GM21390 (cell line): ENCODE measurements at regions not wholly inside any gene's neighbourhood (a gene's known extent, or its start where the extent isn't known, plus 50 kb on each side); places are given as distances from the start of the nearest gene placed in this dataset.
"Not testable (repeated sequence)": the region's sequence is repeated elsewhere in the genome, so short reads cannot be mapped to it uniquely, and the experiment has no call there.

ENCODE experiments used
- ATAC-seq: cut with Tn5 transposase; IDR thresholded peaks from one replicate; pipeline ENCODE4 v1.9.1; 2021; ENCODE audit not compliant: unreplicated experiment

DNA sequence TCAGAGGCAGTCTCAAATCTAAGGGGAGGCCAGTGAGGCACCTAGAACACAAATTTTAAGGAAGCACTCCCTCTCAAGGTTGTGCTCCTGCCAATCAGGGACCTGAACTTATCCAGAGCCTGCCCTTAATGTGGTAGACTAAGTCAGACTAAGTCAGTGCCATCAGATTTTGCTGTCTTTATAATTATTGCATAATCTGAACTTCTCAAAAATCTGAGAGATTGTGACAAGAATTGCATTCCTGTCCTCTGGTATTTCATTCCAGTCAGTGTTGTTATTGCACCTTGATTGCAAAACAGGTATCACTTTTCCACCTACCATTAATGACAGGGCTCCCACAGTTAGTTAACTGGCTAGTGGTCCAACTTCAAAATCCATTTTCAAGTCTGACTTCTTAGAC is 197.1 kb upstream of the HCN1 start:
- ATAC-seq: no peak

DNA sequence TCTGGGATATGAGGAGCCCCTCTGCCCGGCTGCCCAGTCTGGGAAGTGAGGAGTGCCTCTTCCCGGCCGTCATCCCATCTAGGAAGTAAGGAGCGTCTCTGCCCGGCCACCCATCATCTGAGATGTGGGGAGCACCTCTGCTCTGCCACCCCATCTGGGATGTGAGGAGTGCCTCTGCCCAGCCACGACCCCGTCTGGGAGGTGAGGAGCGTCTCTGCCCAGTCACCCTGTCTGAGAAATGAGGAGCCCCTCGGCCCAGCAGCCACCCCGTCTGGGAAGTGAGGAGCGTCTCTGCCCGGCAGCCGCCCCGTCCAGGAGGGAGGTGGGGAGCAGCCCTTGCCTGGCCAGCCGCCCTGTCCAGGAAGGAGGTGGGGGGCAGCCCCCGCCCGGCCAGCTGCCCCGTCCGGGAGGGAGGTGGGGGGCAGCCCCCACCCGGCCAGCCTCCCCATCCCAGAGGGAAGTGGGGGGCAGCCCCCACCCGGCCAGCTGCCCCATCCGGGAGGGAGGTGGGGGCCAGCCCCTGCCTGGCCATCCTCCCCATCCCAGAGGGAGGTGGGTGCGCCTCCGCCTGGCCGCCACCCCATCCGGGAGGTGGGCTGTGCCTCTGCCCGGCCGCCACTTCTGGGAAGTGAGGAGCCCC is 194.4 kb upstream of the HCN1 start:
- not testable (repeated sequence) for ATAC-seq

DNA sequence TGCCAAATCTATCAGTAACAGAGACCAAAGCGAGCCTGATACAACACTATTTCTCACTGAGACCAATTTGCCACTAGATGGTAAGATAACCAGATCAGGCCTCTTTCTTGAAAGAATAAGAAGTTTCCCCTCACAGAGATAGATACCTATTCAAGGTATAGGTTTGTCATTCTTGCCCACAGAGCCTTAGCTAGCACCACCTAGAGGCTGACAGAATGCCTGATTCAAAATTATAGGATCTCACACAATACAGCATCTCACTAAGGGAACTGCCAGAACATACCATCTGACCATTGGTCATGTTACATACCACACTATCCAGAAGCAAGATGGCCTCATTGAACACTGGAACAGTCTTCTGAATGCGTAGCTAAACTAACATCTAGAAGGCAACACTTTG is 166.6 kb upstream of the HCN1 start:
- ATAC-seq: no peak

DNA sequence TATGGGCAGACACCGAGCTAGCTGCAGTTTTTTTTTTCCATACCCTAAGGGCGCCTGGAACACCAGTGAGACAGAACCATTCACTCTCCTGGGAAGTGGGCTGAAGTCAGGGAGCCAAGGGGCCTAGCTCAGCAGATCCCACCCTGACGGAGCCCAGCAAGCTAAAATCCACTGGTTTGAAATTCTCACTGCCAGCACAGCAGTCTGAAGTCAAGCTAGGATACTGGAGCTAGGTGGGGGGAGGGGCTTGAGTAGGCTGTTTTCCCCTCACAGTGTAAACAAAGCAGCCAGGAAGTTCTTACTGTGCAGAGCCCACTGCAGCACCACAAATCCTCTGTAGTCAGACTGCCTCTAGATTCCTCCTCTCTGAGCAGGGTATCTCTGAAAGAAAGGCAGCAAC is 151.7 kb upstream of the HCN1 start:
- no peak for ATAC-seq

DNA sequence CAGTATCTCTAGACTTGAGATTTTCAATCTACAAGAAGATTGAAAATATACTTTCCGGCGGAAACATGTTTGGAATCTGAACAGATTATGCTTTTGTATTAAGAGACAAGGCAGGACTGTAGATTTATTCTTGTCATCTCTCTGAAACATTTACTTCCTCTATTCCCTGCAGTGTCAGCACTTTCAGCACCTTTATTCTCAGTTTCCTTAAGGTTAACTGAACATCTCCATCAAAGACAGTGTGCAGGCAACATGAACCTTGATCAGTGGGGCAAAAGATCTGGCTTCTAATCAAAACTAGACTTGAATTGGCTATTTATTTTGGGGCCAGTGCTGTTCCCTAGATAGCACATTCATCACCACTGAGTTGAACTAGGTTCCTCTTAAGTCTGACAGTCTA is 129.9 kb upstream of the HCN1 start:
- no peak for ATAC-seq

DNA sequence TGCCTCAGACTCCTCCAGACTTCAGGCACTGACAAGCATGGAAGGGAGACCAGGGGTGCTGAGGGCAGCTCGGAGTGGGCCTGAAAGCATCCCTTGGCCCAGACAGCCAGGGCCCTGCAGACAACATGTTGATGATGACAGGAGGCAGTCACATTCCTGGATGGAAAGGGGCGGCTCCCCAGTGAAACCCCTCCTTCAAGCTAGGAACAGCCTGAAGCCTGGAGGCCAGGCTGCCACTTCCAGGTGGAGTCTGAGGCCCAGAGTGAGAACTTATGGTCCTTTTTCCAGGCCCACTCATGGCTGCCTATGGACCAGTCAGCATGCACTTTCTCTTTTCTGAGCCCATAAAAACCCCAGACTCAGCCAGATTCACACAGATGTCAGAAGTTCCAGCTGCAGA is 104.2 kb upstream of the HCN1 start:
- no peak for ATAC-seq

DNA sequence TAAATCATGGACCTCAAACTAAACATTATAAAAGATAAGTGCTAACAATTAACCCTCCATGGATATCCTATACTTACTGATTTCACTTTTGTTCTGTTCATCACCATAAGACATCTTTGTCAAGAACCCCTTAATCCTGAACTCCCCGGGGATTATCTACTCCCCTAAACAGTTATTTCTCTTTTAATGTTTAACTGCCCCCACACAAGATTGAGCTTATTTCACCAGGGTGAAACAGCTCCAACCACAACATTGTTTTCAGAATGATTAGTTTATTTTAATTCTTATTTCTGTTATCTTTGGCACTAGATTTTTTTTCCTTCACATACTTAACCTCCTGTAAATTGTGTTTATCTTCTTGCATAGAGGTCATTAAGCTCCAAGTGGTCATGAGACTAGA is 103.2 kb upstream of the HCN1 start:
- ATAC-seq: no peak

DNA sequence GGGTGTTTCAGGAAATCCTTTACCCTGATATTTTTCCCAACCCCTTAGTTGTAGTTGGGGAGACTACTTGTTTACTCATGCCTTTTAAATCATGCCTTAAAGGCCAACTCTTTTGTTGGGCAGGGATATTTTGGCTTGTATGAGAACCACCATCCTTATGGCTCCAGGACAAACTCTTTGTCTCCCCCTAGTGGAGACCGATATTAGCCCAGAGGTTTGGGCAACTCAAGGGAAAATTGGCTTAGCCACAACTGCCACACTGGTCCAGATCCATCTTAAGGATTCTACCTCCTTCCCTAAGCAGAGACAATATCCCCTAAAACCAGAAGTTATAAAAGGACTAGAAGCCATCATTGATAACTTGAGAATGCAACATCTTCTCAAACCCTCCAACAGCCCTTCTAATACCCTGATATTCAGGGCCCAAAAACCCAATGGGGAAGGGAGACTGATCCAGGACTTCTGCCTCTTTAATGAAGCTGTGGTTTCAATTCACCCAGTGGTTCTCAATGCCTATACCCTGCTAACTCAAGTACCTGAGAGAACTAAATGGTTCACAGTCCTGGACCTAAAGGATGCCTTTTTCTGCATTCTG is 100.9 kb upstream of the HCN1 start:
- ATAC-seq: no peak

DNA sequence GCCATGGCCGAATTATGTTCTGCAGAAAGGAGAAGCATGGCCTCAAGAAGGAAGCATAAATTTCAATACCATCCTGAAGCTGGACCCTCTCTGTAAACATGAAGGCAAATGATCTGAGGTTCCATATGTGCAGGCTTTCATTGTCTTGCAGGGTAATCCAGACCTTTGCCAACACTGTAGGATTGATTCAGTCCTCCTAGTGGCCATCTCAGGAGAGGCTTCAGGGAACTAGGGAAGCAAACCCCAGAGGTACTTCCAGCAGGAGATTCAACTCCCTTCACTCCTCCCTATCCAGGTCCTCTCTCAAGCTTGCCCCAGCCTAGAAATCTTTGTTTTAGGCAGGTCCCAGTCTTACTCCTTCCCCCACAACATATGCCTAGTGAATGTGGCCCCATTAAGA is 99.3 kb upstream of the HCN1 start:
- no peak for ATAC-seq

DNA sequence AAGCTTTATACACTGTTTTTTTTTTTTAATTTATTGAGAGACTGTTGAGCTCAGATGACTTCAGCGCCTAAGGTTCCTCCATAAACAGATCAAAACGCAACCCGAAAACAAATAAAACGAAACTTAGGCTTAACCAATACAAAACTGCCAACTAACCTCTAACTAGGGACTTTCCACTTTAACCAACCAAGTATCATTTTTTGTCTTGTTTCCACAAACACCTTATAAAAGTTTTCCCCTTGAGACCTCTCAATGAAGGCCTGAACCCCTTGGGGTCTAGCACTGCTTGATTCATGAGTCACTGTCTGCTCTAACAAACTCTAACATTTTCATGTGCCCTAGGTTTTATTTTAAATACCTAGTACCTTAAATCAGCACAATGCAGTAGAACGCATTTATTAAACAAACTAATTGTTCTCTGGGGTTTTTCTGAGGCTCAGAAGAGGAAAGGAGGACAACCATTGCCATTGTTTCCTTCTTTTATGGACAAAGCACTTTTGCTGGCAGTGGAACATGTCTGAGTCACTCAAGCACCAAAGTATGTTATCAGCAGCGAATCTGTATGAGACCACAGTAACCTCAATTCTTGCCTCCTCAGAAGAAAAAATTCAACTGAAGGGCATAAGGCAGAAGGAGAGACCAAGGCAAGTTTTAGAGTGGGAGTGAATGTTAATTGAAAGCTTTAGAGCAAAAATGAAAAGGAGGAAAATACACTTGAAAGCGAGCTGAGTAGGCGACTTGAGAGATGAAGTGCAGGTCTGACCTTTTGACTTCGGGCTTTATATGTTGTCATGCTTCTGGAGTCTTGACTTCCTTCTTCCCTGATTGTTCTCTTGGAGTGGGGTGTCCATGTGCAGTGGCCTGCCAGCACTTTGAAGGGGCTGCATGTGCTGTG is 97.7 kb upstream of the HCN1 start:
- ATAC-seq: peak; percentile 82

DNA sequence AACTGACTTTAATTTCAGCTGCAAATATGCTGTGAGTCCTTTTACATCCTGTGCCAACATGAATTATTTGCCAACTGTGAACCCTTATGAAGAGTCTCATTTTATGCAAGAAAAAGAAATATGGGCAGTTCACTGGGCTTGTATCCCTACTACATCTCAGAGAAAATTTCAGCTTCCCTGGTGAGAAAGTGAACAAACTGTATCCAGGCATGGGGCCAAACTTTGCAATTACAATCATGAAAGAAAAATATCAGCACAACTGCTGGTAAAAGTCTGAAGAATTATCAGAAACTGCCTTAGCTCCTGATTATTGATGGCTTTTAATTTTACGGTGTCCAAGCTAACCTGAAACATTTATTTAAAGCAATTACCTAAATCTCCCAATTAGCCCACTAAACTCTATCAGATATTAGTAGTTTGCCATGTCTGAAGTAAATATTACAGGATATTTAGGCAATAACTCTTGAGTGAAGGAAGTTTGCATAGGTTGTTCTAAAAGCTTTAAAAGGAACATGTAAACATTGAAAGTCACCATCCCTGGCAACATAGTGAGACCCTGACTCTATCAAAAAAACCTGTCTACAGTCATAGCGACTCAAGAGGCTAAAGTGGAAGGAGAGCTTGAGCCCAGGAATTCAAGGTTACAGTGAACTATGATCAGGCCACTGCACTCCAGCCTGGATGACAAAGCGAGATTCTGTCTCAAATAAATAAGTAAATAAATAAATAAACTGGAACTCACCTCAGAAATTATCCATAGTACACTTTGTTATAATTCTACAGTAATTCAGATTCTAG is 83.9 kb upstream of the HCN1 start:
- ATAC-seq: no peak

DNA sequence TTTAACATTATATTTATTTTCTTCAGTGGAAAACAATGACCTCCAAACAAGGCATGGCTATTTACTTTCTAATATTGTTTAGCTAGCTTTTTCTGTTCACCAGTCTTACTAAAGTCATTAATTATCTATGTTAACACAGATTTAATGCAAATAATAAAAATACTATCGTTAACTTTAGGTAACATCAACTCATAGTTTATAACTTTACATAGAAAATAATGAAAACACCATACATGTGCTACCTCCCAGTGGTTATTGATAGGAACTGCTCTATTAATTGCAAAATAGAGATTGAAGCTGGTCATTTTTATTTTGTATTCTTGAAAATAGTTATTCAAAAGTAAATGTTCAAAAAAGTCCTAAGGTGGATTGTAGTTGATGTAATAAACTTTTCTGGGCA is 78.3 kb upstream of the HCN1 start:
- no peak for ATAC-seq

DNA sequence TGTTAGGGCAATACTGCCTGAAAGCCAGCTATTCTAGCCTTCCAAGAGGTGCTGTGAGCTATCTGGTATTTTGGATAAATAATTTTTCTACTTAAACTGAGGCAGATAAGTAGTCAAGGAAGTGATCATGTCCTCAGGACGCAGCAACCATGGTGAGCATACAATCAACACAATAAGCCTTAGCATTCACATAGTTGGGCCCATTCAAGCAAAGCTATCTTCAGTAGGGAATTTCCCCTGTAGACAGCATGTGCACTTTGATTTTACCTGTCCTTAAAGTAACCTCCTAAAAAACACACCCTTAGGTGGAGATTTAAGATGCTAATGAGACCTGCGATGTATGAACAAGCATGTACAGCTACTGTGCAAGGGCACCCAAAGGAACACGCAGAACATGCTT is 76.2 kb upstream of the HCN1 start:
- no peak for ATAC-seq

DNA sequence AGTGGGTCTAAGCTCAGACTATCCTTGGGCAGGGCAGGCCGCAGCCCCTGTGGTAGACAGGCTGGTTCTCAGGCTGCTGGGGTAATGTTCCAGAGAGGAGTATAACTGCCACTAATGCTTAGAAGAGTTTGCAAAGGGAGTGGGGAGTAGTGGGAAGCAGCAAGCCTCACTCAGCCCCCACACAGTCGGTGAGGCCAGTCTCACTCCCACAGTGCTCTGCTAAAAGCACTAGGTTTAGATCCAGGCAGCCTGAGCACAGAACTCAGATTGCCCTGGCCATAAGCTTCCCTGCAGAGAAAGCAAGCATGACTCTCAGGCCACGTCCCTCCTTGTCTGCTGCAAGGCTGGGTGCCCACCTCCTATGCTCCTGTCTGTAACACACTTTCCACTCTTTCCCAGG is 69.4 kb upstream of the HCN1 start:
- ATAC-seq: no peak

DNA sequence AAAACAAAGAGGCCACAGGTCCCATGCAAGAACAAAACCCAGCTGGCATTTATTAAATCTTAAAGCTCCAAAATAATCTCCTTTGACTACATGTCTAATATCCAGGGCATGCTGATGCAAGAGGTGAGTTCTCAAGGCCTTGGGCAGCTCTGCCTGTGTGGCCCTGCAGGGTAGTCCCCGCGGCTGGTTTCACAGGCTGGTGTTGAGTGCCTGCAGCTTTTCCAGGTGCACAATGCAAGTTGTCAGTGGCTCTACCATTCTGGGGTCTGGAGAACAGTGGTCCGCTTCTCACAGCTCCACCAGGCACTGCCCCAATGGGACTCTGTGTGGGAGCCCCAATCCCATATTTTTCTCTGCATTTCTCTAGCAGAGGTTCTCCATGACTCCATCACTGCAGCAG is 54.4 kb upstream of the HCN1 start:
- ATAC-seq: no peak

DNA sequence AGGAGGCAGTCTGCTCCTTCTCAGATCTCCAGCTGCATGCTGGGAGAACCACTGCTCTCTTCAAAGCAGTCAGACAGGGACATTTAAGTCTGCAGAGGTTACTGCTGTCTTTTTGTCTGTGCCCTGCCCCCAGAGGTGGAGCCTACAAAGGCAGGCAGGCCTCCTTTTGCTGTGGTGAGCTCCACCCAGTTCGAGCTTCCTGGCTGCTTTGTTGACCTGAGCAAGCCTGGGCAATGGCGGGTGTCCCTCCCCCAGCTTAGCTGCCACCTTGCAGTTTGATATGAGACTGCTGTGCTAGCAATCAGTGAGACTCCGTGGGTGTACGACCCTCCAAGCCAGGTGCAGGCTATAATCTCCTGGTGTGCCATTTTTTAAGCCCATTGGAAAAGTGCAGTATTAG is 52.3 kb upstream of the HCN1 start:
- ATAC-seq: not testable (repeated sequence)
